SK-N-SH (cell line): ENCODE measurements at regions not wholly inside any gene's neighbourhood (a gene's known extent, or its start where the extent isn't known, plus 50 kb on each side); places are given as distances from the start of the nearest gene placed in this dataset.

Source experiments
- GATA2 ChIP-seq: sonication (generic); formaldehyde crosslinking; IDR thresholded peaks from 2 replicates; pipeline ENCODE4 v1.5.0; 2020; ENCODE audit warnings: mild to moderate bottlenecking, missing genetic modification reagents
- MXI1 ChIP-seq: IDR thresholded peaks from 2 replicates; pipeline ENCODE4 v1.6.1; 2012; ENCODE audit warnings: mild to moderate bottlenecking, low read depth, low read length, improper control_type of control experiment
- SIN3A ChIP-seq: IDR thresholded peaks from 2 replicates; pipeline ENCODE4 v1.6.1; 2012; ENCODE audit warnings: low read depth, mild to moderate bottlenecking, low read length, moderate library complexity, borderline replicate concordance
- TF ChIP-seq, protein P1 (sequence below): IDR thresholded peaks from 2 replicates; pipeline ENCODE4 v1.6.1; 2012; ENCODE audit warnings: mild to moderate bottlenecking, low read depth, low read length, moderate library complexity
- TF ChIP-seq, protein P2 (sequence below): fragments of 200-600 bp; sonication (generic); IDR thresholded peaks from 2 replicates; pipeline ENCODE4 v1.6.1; 2017; ENCODE audit warnings: antibody characterized with exemption, mild to moderate bottlenecking, moderate library complexity

DNA sequence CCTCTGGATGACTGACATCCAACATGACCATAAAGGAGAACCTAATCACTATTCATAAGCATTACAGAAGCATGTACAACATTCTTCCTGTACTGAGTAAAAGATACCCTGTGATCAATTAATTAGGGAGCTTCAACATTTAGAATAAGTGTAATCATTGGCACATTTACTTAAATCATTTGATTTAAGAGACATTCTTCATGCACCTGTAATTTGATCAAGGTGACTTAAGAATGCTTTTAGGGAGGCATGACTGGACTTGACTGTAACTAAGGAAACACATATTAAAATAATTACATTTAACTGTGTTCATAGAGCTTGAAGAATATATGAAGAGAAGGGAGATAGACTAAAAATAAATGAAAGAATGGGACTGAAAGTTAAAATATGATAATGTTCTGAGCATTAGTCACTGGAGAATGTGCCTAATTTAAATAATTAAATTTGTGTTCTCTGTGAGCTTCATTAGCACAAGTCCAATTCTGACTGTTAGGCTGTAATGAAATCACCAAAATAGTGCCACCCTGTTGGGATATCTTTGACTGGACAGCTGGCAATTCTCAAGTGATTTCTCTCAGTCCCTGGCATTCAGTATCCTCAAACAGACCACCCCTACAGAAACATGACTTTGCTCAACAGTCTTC is 295.5 kb upstream of the ADGRB3 start:
- TF ChIP-seq, protein P1, sequence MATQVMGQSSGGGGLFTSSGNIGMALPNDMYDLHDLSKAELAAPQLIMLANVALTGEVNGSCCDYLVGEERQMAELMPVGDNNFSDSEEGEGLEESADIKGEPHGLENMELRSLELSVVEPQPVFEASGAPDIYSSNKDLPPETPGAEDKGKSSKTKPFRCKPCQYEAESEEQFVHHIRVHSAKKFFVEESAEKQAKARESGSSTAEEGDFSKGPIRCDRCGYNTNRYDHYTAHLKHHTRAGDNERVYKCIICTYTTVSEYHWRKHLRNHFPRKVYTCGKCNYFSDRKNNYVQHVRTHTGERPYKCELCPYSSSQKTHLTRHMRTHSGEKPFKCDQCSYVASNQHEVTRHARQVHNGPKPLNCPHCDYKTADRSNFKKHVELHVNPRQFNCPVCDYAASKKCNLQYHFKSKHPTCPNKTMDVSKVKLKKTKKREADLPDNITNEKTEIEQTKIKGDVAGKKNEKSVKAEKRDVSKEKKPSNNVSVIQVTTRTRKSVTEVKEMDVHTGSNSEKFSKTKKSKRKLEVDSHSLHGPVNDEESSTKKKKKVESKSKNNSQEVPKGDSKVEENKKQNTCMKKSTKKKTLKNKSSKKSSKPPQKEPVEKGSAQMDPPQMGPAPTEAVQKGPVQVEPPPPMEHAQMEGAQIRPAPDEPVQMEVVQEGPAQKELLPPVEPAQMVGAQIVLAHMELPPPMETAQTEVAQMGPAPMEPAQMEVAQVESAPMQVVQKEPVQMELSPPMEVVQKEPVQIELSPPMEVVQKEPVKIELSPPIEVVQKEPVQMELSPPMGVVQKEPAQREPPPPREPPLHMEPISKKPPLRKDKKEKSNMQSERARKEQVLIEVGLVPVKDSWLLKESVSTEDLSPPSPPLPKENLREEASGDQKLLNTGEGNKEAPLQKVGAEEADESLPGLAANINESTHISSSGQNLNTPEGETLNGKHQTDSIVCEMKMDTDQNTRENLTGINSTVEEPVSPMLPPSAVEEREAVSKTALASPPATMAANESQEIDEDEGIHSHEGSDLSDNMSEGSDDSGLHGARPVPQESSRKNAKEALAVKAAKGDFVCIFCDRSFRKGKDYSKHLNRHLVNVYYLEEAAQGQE: no peak
- TF ChIP-seq, protein P2, sequence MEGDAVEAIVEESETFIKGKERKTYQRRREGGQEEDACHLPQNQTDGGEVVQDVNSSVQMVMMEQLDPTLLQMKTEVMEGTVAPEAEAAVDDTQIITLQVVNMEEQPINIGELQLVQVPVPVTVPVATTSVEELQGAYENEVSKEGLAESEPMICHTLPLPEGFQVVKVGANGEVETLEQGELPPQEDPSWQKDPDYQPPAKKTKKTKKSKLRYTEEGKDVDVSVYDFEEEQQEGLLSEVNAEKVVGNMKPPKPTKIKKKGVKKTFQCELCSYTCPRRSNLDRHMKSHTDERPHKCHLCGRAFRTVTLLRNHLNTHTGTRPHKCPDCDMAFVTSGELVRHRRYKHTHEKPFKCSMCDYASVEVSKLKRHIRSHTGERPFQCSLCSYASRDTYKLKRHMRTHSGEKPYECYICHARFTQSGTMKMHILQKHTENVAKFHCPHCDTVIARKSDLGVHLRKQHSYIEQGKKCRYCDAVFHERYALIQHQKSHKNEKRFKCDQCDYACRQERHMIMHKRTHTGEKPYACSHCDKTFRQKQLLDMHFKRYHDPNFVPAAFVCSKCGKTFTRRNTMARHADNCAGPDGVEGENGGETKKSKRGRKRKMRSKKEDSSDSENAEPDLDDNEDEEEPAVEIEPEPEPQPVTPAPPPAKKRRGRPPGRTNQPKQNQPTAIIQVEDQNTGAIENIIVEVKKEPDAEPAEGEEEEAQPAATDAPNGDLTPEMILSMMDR: no peak
- TF ChIP-seq GATA2 (no peak), MXI1 (no peak), SIN3A (no peak)
